ENCODE measurements at regions not wholly inside any gene's neighbourhood (a gene's known extent, or its start where the extent isn't known, plus 50 kb on each side); places are given as distances from the start of the nearest gene placed in this dataset.

DNA sequence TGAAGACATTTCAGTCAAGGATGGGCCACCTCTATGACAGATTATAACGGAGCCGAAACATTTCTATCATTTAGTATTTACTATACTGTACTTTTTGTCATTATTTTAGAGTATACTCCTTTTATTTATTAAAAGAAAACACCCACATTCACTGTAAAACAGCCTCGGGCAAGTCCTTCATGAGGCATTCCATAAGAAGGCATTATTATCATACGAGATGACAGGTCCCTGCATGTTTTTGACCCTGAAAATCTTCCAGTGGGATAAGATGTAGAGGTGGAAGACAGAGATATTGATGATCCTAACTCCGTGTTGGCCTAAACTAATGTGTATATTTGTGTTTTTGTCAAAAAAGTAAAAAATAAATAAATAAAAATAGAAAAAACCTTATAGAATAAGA lies 245.0 kb downstream of the MTX2 start:
- TF ChIP-seq, protein P1, sequence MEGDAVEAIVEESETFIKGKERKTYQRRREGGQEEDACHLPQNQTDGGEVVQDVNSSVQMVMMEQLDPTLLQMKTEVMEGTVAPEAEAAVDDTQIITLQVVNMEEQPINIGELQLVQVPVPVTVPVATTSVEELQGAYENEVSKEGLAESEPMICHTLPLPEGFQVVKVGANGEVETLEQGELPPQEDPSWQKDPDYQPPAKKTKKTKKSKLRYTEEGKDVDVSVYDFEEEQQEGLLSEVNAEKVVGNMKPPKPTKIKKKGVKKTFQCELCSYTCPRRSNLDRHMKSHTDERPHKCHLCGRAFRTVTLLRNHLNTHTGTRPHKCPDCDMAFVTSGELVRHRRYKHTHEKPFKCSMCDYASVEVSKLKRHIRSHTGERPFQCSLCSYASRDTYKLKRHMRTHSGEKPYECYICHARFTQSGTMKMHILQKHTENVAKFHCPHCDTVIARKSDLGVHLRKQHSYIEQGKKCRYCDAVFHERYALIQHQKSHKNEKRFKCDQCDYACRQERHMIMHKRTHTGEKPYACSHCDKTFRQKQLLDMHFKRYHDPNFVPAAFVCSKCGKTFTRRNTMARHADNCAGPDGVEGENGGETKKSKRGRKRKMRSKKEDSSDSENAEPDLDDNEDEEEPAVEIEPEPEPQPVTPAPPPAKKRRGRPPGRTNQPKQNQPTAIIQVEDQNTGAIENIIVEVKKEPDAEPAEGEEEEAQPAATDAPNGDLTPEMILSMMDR (conservative IDR thresholded peaks at IDR 0.05; ENCODE audit: control insufficient read depth, insufficient read depth, low read depth, low read length): no peak
- no peak for DNase-seq (ENCODE audit: low read depth)

DNA sequence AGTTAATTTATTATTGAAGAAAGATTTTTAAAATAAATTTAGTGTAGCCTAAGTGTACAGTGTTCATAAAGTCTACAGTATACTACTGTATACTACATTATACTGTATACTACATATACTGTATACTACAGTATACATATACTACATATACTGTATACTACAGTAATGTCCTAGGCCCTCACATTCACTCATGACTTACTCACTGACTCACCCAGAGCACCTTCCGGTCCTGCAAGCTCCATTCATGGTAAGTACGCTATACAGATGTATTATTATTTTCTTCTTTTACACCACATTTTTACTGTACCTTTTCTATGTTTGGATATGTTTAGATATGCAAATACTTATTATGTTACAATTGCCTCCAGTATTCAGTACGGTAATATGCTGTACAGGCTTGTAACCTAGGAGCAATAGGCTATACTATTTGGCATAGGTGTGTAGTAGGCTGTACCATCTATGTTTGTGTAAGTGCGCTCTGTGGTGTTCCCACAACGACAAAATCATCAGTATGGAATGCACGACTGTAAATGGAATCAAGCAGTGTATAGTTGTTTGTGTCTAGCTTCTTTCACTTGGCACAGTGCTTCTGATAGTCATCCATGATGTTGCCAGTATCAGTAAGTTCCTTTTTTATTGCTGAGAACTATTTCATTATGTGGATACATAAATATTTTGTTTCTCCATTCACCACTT lies 245.7 kb downstream of the MTX2 start:
- TF ChIP-seq, protein P1 (conservative IDR thresholded peaks at IDR 0.05; ENCODE audit: control insufficient read depth, insufficient read depth, low read depth, low read length): no peak
- no peak overlapping the region for H3K4me3 ChIP-seq (ENCODE audit: control insufficient read depth, low read depth, low read length)
- DNase-seq (ENCODE audit: low read depth): peak; percentile 62

More for the DNA sequence above, 245.0 kb downstream of the MTX2 start:
- H3K4me3 ChIP-seq (ENCODE audit: control insufficient read depth, low read depth, low read length): no peak overlapping the region

DNA sequence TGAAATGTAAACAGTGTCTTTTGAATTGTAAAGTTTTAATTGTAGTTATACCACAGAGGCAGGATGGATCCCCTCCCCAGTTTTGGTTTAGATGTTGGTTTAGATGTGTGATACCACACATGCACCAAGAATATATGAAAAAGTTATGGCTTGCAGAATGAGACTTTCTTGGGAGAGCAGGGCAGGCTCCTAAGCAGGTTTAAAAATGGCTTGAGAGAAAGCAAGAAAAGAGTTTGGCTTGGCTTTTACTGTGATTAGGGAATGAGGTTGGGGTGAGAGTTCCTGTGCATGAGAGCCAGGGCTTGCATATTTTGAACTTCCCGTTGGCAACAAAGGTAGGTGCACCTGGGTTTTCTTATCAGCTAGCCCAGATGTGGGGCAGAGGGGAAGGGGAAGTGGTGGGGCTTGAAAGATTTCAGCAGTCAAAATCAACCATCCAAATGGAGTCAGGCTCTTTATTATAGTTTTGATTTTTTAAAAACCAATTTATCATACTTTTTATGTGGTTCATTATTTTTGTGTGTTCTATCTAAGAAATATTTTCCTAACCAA lies 246.9 kb downstream of the MTX2 start:
- no peak overlapping the region for H3K4me3 ChIP-seq (ENCODE audit: control insufficient read depth, low read depth, low read length)
- TF ChIP-seq, protein P1 (conservative IDR thresholded peaks at IDR 0.05; ENCODE audit: control insufficient read depth, insufficient read depth, low read depth, low read length): no peak
- no peak for DNase-seq (ENCODE audit: low read depth)

DNA sequence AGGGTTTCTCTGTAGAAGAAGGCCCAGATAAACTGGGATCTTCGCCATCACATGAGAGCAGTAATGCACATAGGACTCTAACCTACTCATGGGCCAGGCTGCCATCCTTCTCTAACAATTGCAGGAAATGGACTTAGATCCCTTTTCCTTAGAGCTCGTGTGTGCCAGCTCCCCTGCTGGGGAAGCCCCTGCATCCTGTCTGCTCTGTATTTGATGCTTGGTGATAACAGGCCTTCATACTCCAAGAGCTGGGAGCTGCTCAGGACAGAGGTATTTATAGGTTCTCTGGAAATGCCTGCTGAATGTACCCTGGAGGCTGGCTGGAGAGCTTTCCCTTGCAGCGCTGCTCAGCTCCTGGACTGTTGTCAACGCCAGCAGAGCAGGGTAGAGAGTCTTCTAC lies 249.6 kb downstream of the MTX2 start:
- TF ChIP-seq, protein P1 (conservative IDR thresholded peaks at IDR 0.05; ENCODE audit: control insufficient read depth, insufficient read depth, low read depth, low read length): no peak
- H3K4me3 ChIP-seq (ENCODE audit: control insufficient read depth, low read depth, low read length): no peak overlapping the region
- DNase-seq (ENCODE audit: low read depth): no peak

DNA sequence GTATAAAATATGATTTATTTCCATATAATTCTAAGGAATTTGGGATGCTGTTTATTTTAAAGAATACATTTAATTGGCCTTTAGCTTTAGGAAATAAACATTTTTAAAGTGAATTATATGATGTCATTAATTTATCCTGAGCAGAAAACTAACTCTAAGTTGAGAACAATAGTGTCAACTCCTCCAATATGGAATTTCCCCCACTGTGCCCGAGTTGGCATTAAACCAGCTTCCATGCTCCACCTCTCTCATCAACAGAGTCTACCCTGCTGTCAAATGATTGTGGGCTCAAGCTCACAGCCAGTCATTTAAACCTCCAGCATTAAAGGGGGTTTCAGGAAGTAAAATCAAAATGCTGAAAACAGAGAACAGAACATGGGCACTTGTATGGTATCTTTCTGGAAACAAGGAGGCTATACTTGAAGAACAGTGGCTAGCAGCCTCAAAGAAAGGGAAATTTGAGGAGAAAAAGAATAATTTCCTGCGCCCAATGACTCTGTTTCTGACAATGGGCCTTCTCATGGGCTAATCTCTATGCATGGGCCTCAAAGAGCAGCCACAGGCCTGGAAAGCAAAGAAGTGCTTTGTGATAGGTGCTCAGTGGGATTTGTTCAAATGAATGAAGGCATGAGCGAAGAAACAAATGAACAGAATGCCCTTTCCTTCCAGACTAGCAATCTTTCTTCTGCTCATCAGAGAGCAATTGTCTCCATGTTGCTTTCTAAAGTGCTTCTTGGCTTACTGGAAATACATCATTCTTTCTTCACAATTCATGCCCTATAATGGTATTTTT lies 252.8 kb downstream of the MTX2 start:
- TF ChIP-seq, protein P1 (conservative IDR thresholded peaks at IDR 0.05; ENCODE audit: control insufficient read depth, insufficient read depth, low read depth, low read length): no peak
- DNase-seq (ENCODE audit: low read depth): no peak
- no peak overlapping the region for H3K4me3 ChIP-seq (ENCODE audit: control insufficient read depth, low read depth, low read length)

DNA sequence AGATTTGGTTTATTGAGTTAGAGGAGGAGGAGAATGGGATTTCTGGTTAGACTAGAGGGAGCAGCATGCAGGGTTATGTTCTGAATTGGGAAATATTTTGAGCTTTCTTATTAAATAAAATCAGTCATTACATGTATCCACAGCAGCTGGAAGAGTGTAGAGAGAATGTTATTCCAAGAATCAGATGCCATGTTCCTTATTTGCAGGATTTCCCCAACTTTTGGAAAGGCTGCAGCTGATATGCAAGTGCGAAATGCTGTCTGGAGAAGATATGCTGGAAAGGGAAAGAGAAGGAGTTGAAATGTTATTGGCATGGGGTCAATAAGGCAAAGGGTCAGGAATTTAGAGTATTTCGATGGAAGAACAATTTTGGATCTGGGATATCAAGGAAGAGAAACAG lies 255.8 kb downstream of the MTX2 start:
- no peak for DNase-seq (ENCODE audit: low read depth)
- TF ChIP-seq, protein P1 (conservative IDR thresholded peaks at IDR 0.05; ENCODE audit: control insufficient read depth, insufficient read depth, low read depth, low read length): no peak
- no peak overlapping the region for H3K4me3 ChIP-seq (ENCODE audit: control insufficient read depth, low read depth, low read length)
